SK-N-SH (cell line): ENCODE measurements at regions not wholly inside any gene's neighbourhood (a gene's known extent, or its start where the extent isn't known, plus 50 kb on each side); places are given as distances from the start of the nearest gene placed in this dataset.

Experiments used
- CTCF ChIA-PET: fragments of 300-600, 350-600 bp; formaldehyde crosslinking; extraction: SDS; loops from one replicate; lab custom pipeline; 2021; lab: Yijun Ruan, JAX
- POLR2A ChIA-PET: fragments of 350-600 bp; sonication (Branson Sonifier 250); formaldehyde crosslinking; extraction: SDS; loops from one replicate; lab custom pipeline; 2020; ENCODE audit warnings: antibody characterized with exemption, inconsistent platforms; lab: Yijun Ruan, JAX
- DNase-seq: peaks from one replicate; pipeline ENCODE4 v3.0.0; 2012
- H2AFZ ChIP-seq: fragments of 200-600 bp; sonication (generic); 2 replicates; pipeline ENCODE4 v1.8.1; 2016; ENCODE audit warnings: antibody characterized with exemption, mild to moderate bottlenecking, low read depth
- H3F3A ChIP-seq: fragments of 200-600 bp; sonication (generic); replicated peaks from 2 replicates; pipeline ENCODE3; 2016; ENCODE audit warnings: antibody characterized with exemption, mild to moderate bottlenecking; ENCODE audit not compliant: insufficient read depth
- H3K27ac ChIP-seq, 2 experiments: fragments of 200-500 bp in 1 of 2; fragments of 200-600 bp in 1 of 2; sonication (Bioruptor generic) in 1 of 2; sonication (generic), shearing (Covaris generic) in 1 of 2; 2 replicates each; pipeline versions ENCODE4 v1.5.1 to v1.6.1; 2014 to 2016; ENCODE audit warnings: low read depth in 2 of 2, inconsistent platforms in 1 of 2, low read length in 1 of 2, mild to moderate bottlenecking in 1 of 2, mixed read lengths in 1 of 2
- H3K27me3 ChIP-seq: fragments of 200-600 bp; sonication (generic), shearing (Covaris generic); 2 replicates; pipeline ENCODE4 v1.6.1; 2016; ENCODE audit warnings: mixed run types; ENCODE audit not compliant: insufficient read depth
- H3K36me3 ChIP-seq, 2 experiments: fragments of 200-500 bp in 1 of 2; fragments of 200-600 bp in 1 of 2; sonication (Bioruptor generic) in 1 of 2; sonication (generic) in 1 of 2; replicated peaks in 1 of 2; 2 replicates each; pipeline versions ENCODE3 to v1.5.1; 2014 to 2016; ENCODE audit warnings: low read length in 1 of 2, mild to moderate bottlenecking in 1 of 2; ENCODE audit not compliant: insufficient read depth in 2 of 2, control insufficient read depth in 1 of 2
- H3K4me1 ChIP-seq, 2 experiments: fragments of 200-500 bp in 1 of 2; fragments of 200-600 bp in 1 of 2; sonication (Bioruptor generic) in 1 of 2; sonication (generic), shearing (Covaris generic) in 1 of 2; 2 replicates each; pipeline versions ENCODE4 v1.5.1 to v1.6.1; 2014 to 2016; ENCODE audit warnings: low read depth in 1 of 2, low read length in 1 of 2, mixed run types in 1 of 2; ENCODE audit not compliant: insufficient read depth in 2 of 2, control insufficient read depth in 1 of 2
- H3K4me2 ChIP-seq: fragments of 200-600 bp; sonication (generic), shearing (Covaris generic); 2 replicates; pipeline ENCODE4 v1.6.1; 2017; ENCODE audit warnings: mixed run types
- H3K4me3 ChIP-seq, 2 experiments: fragments of 200-500 bp in 1 of 2; fragments of 200-600 bp in 1 of 2; sonication (Bioruptor generic) in 1 of 2; sonication (generic), shearing (Covaris generic) in 1 of 2; 2 replicates each; pipeline versions ENCODE4 v1.5.1 to v1.8.1; 2014 to 2016; ENCODE audit warnings: low read depth in 2 of 2, inconsistent platforms in 1 of 2, low read length in 1 of 2, mild to moderate bottlenecking in 1 of 2, mixed read lengths in 1 of 2, moderate library complexity in 1 of 2
- H3K79me2 ChIP-seq: fragments of 200-600 bp; sonication (generic); 2 replicates; pipeline ENCODE4 v1.8.1; 2017; ENCODE audit warnings: mild to moderate bottlenecking; ENCODE audit not compliant: insufficient read depth
- H3K9ac ChIP-seq: fragments of 200-600 bp; sonication (generic); 2 replicates; pipeline ENCODE4 v1.6.1; 2017; ENCODE audit warnings: mixed run types
- H3K9me2 ChIP-seq: fragments of 200-600 bp; sonication (generic); 2 replicates; pipeline ENCODE4 v1.6.1; 2017; ENCODE audit warnings: mixed run types
- H3K9me3 ChIP-seq: fragments of 200-600 bp; sonication (generic); 2 replicates; pipeline ENCODE4 v1.6.1; 2017; ENCODE audit warnings: mixed run types, mild to moderate bottlenecking, moderate library complexity
- H4K20me1 ChIP-seq: fragments of 200-600 bp; sonication (generic); 2 replicates; pipeline ENCODE4 v1.6.1; 2017; ENCODE audit warnings: mild to moderate bottlenecking, mixed run types; ENCODE audit not compliant: insufficient read depth
- CHD2 ChIP-seq: fragments of 150-350 bp; IDR thresholded peaks from 2 replicates; pipeline ENCODE4 v1.6.1; 2018; ENCODE audit warnings: low read length; ENCODE audit not compliant: partially characterized antibody
- ELF1 ChIP-seq: IDR thresholded peaks from 2 replicates; pipeline ENCODE4 v1.4.0; 2012
- FOXJ3 ChIP-seq: sonication (generic); formaldehyde crosslinking; IDR thresholded peaks from 2 replicates; pipeline ENCODE4 v1.5.1; 2020; ENCODE audit warnings: mild to moderate bottlenecking, missing genetic modification reagents
- FOXM1 ChIP-seq: IDR thresholded peaks from 2 replicates; pipeline ENCODE4 v1.4.0; 2012; ENCODE audit warnings: low read depth, mild to moderate bottlenecking
- GABPA ChIP-seq: IDR thresholded peaks from 2 replicates; pipeline ENCODE4 v1.4.0; 2012; ENCODE audit warnings: low read depth, mild to moderate bottlenecking
- GATA2 ChIP-seq: sonication (generic); formaldehyde crosslinking; IDR thresholded peaks from 2 replicates; pipeline ENCODE4 v1.5.0; 2020; ENCODE audit warnings: mild to moderate bottlenecking, missing genetic modification reagents
- JUND ChIP-seq: IDR thresholded peaks from 2 replicates; pipeline ENCODE4 v1.4.0; 2012
- MEF2A ChIP-seq: IDR thresholded peaks from 2 replicates; pipeline ENCODE4 v1.4.0; 2012; ENCODE audit warnings: low read depth, borderline replicate concordance
- NFIC ChIP-seq: IDR thresholded peaks from 2 replicates; pipeline ENCODE4 v1.4.0; 2012; ENCODE audit warnings: borderline replicate concordance
- NRF1 ChIP-seq: IDR thresholded peaks from 2 replicates; pipeline ENCODE4 v1.6.1; 2012; ENCODE audit warnings: low read depth, mild to moderate bottlenecking, low read length
- POLR2AphosphoS5 ChIP-seq: IDR thresholded peaks from 2 replicates; pipeline ENCODE4 v1.6.1; 2012; ENCODE audit warnings: low read depth, low read length
- RAD21 ChIP-seq: IDR thresholded peaks from 2 replicates; pipeline ENCODE4 v1.6.1; 2012; ENCODE audit warnings: mild to moderate bottlenecking, low read length
- RXRA ChIP-seq: IDR thresholded peaks from 2 replicates; pipeline ENCODE4 v1.4.0; 2012; ENCODE audit warnings: low read depth, mild to moderate bottlenecking, borderline replicate concordance
- SIN3A ChIP-seq: IDR thresholded peaks from 2 replicates; pipeline ENCODE4 v1.6.1; 2012; ENCODE audit warnings: low read depth, mild to moderate bottlenecking, low read length, moderate library complexity, borderline replicate concordance
- SMC3 ChIP-seq: IDR thresholded peaks from 2 replicates; pipeline ENCODE4 v1.6.1; 2012; ENCODE audit warnings: low read depth, low read length, improper control_type of control experiment
- TAF1 ChIP-seq: IDR thresholded peaks from 2 replicates; pipeline ENCODE4 v1.6.1; 2012; ENCODE audit warnings: low read depth, mild to moderate bottlenecking, low read length, moderate library complexity, borderline replicate concordance
- TCF12 ChIP-seq: IDR thresholded peaks from 2 replicates; pipeline ENCODE4 v1.4.0; 2012
- TEAD4 ChIP-seq: IDR thresholded peaks from 2 replicates; pipeline ENCODE4 v1.4.0; 2012; ENCODE audit warnings: mild to moderate bottlenecking, borderline replicate concordance; ENCODE audit not compliant: insufficient read depth
- YY1 ChIP-seq: IDR thresholded peaks from 2 replicates; pipeline ENCODE4 v1.4.0; 2012; ENCODE audit warnings: low read depth, mild to moderate bottlenecking
- WGBS: methylation state at CpG from one replicate; pipeline ENCODE4 v1.1.6; 2017; ENCODE audit warnings: low lambda C conversion rate; 5-methylcytosine and 5-hydroxymethylcytosine counted together
- TF ChIP-seq, protein P1 (sequence below): IDR thresholded peaks from 2 replicates; pipeline ENCODE4 v1.4.0; 2012; ENCODE audit warnings: low read depth, borderline replicate concordance
- TF ChIP-seq, protein P2 (sequence below): fragments of 150-350 bp; IDR thresholded peaks from 2 replicates; pipeline ENCODE4 v1.6.1; 2016; ENCODE audit warnings: mild to moderate bottlenecking, low read depth, low read length
- TF ChIP-seq, protein P3 (sequence below): IDR thresholded peaks from 2 replicates; pipeline ENCODE4 v1.4.0; 2012; ENCODE audit warnings: low read depth

DNA sequence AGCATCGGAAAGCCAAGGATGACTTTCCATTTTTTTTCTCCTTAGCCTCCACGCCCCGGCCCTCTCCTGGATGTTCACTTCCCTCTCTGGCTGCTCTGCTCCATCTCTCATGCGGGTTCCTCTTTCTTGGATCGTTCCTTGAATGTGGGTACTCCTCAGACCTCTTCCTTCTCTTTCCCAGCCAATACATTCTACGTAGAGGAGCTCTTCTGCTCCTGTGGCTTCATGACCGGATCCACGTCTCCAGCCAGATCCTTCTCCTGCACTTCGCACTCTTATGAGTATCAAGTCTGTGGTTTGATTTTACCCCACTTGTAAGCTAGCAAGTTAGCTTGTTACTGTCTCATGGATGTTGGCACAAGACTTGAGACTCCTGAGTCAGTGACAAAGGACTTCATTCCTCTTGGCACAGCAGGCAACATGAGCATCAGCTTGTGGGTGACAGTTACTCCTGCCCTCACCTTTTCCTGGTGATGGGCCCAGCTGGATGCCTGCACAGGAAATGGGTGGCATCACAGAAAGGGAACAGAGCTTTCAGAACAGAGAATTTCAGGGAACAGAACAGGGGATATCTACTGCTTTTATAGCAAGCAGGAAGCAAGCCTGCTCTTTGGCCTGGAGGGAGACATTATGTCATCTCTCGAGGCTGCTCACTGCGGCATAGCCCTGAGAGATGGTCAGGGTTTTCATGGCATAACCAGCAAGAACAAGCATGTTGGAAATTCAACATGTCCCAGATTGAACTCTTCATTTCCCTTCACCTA lies 100.1 kb upstream of the KIF26B start:
- CTCF ChIA-PET = interaction anchor here (1.0 to 1.2 kb wide), 3 partner anchors 9 to 12 kb away, joined by 3 to 7 read pairs (median 5); no protein-coding TSS in a partner anchor
- H4K20me1 ChIP-seq = no peaks in the 10 kb centered on the region
- no peak overlapping the region for H3K4me3 ChIP-seq
- H3K9me3 ChIP-seq = no peaks in the 10 kb centered on the region
- no peaks in the 10 kb centered on the region for H3K9me2 ChIP-seq
- POLR2A ChIA-PET = no interaction called here
- no peak overlapping the region for H2AFZ ChIP-seq
- H3K27me3 ChIP-seq = no peaks in the 10 kb centered on the region
- H3K4me2 ChIP-seq = no peak overlapping the region
- no peak overlapping the region for H3K9ac ChIP-seq
- WGBS = 92% methylated on average over 11 of the region's 11 CpGs
- H3F3A ChIP-seq = no peaks in the 10 kb centered on the region
- DNase-seq = no peak
- no peaks in the 10 kb centered on the region for H3K4me1 ChIP-seq
- H3K79me2 ChIP-seq = no peaks in the 10 kb centered on the region
- TF ChIP-seq GATA2 (CRISPR knock-in tag) = no peak
- no peak for TF ChIP-seq ELF1
- no peak for TF ChIP-seq TEAD4
- no peak for TF ChIP-seq MEF2A
- TF ChIP-seq, protein P1, sequence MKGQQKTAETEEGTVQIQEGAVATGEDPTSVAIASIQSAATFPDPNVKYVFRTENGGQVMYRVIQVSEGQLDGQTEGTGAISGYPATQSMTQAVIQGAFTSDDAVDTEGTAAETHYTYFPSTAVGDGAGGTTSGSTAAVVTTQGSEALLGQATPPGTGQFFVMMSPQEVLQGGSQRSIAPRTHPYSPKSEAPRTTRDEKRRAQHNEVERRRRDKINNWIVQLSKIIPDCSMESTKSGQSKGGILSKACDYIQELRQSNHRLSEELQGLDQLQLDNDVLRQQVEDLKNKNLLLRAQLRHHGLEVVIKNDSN = no peak
- TF ChIP-seq RAD21 = no peak
- TF ChIP-seq SMC3 = no peak
- TF ChIP-seq TAF1 = no peak
- TF ChIP-seq NRF1 = no peak
- TF ChIP-seq CHD2 = no peak
- no peak for TF ChIP-seq FOXJ3 (CRISPR knock-in tag)
- no peak for TF ChIP-seq JUND
- TF ChIP-seq, protein P2, sequence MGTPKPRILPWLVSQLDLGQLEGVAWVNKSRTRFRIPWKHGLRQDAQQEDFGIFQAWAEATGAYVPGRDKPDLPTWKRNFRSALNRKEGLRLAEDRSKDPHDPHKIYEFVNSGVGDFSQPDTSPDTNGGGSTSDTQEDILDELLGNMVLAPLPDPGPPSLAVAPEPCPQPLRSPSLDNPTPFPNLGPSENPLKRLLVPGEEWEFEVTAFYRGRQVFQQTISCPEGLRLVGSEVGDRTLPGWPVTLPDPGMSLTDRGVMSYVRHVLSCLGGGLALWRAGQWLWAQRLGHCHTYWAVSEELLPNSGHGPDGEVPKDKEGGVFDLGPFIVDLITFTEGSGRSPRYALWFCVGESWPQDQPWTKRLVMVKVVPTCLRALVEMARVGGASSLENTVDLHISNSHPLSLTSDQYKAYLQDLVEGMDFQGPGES = no peak
- TF ChIP-seq SIN3A = no peak
- TF ChIP-seq FOXM1 = no peak
- H3K36me3 ChIP-seq = no peaks in the 10 kb centered on the region
- no peak overlapping the region for H3K27ac ChIP-seq

DNA sequence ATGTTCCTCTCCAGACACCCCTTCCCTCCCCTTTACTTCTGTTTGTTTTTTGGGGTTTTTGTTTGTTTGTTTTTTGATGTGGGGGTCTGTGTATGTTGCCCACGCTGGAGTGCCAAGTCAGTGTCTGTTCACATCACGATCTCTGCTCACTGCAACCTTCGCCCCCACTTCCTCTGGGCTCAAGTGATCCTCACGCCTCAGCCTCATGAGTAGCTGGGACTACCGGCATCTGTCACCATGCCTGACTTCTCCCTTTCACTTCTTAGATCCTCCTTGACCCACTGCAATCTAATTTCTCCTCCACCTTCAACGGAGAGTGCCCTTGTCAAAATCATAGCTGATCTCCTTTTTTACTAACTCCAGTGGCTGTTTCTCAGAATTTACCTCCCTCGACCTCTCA lies 100.7 kb upstream of the KIF26B start:
- H3K27ac ChIP-seq = no peak overlapping the region
- H3K4me1 ChIP-seq = no peaks in the 10 kb centered on the region
- no peaks in the 10 kb centered on the region for H3F3A ChIP-seq
- CTCF ChIA-PET = interaction anchor here (1.0 to 1.1 kb wide), 2 partner anchors 12 kb away, joined by 3 to 5 read pairs; no protein-coding TSS in a partner anchor
- H3K27me3 ChIP-seq = no peaks in the 10 kb centered on the region
- no peak overlapping the region for H3K9ac ChIP-seq
- no peak for TF ChIP-seq SMC3
- TF ChIP-seq RXRA = no peak
- no peak for TF ChIP-seq TCF12
- TF ChIP-seq YY1 = no peak
- TF ChIP-seq GABPA = no peak
- no peak for TF ChIP-seq NFIC
- TF ChIP-seq, protein P2 = no peak
- TF ChIP-seq, protein P3, sequence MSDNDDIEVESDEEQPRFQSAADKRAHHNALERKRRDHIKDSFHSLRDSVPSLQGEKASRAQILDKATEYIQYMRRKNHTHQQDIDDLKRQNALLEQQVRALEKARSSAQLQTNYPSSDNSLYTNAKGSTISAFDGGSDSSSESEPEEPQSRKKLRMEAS = no peak
- TF ChIP-seq POLR2AphosphoS5 = no peak
- H2AFZ ChIP-seq = no peak overlapping the region
- H3K9me3 ChIP-seq = no peaks in the 10 kb centered on the region
- no peak overlapping the region for H3K4me2 ChIP-seq
- no peak for DNase-seq
- H3K36me3 ChIP-seq = no peaks in the 10 kb centered on the region
- H3K79me2 ChIP-seq = no peaks in the 10 kb centered on the region
- WGBS = 86% methylated on average over 7 of the region's 7 CpGs
- H3K9me2 ChIP-seq = no peaks in the 10 kb centered on the region
- POLR2A ChIA-PET = no interaction called here
- no peak overlapping the region for H3K4me3 ChIP-seq
- no peaks in the 10 kb centered on the region for H4K20me1 ChIP-seq
